ENCODE measurements at regions not wholly inside any gene's neighbourhood (a gene's known extent, or its start where the extent isn't known, plus 50 kb on each side); places are given as distances from the start of the nearest gene placed in this dataset.

GRCh38 chr10:16360001-16360400 is 76.8 kb upstream of the PTER start:
- DNase-seq (ENCODE audit: low read depth, low spot score) = no peak
- no TSS peak for BruUV-seq (replicated peaks)
- dilution Hi-C loops (cut with MboI; ENCODE audit: extremely low pct_ligation_motif_present, low sequenced_read_pairs) (no loop called here), intact Hi-C loops (cut with micrococcal nuclease) (no loop called here)
- no peaks in the 10 kb centered on the region for H3K9me1 ChIP-seq (replicated peaks; ENCODE audit: control insufficient read depth, extremely low read depth, insufficient read depth, low read length)
- H3K4me2 ChIP-seq (ENCODE audit: insufficient read depth, low read length) = no peak overlapping the region
- no peaks in the 10 kb centered on the region for H3K79me2 ChIP-seq (ENCODE audit: control insufficient read depth, insufficient read depth, low read length)
- H3K4me3 ChIP-seq (replicated peaks in 1 of 3; ENCODE audit: insufficient read depth in 1 of 3, low read depth in 1 of 3, low read length in 3 of 3) = no peak overlapping the region
- no peak for FAIRE-seq
- no peaks in the 10 kb centered on the region for H4K20me1 ChIP-seq (replicated peaks; ENCODE audit: control insufficient read depth, extremely low read depth, insufficient read depth, low read length)
- no peaks in the 10 kb centered on the region for H3K4me1 ChIP-seq (ENCODE audit: control insufficient read depth, extremely low read depth, insufficient read depth, low read length)
- TF ChIP-seq JUN (IDR thresholded peaks at IDR 0.05; ENCODE audit: borderline replicate concordance, insufficient read depth, insufficient read length, low read depth) (no peak), CTCF (IDR thresholded peaks at IDR 0.05; ENCODE audit: extremely low read depth in 1 of 2, insufficient read depth in 1 of 2, low read depth in 1 of 2, low read length in 2 of 2) (no peak), POLR2A (IDR thresholded peaks at IDR 0.05; ENCODE audit: low read depth, low read length) (no peak), MAX (IDR thresholded peaks at IDR 0.05; ENCODE audit: insufficient read depth, insufficient read length) (no peak), FOS (IDR thresholded peaks at IDR 0.05; ENCODE audit: borderline replicate concordance, insufficient read depth, low read length) (no peak), GATA2 (IDR thresholded peaks at IDR 0.05; ENCODE audit: insufficient read depth, insufficient read length, low read depth, low read length) (no peak), POLR2AphosphoS5 (IDR thresholded peaks at IDR 0.05; ENCODE audit: insufficient read depth, low read depth, low read length) (no peak), MYC (IDR thresholded peaks at IDR 0.05; ENCODE audit: low read depth, low read length) (no peak), EZH2 (IDR thresholded peaks at IDR 0.05; ENCODE audit: borderline replicate concordance, low read depth, low read length, severe bottlenecking) (no peak)
- ChIA-PET CTCF (no interaction called here), POLR2A (no interaction called here)
- no peaks in the 10 kb centered on the region for H3K9me3 ChIP-seq (replicated peaks; ENCODE audit: control insufficient read depth, insufficient read depth, low read length)
- H3K27ac ChIP-seq (ENCODE audit: insufficient read depth, low read depth, low read length) = no peak overlapping the region
- H3K27me3 ChIP-seq (ENCODE audit: control insufficient read depth in 2 of 2, insufficient read depth in 2 of 2, low read length in 2 of 2) = no peaks in the 10 kb centered on the region
- H3K9ac ChIP-seq (replicated peaks; ENCODE audit: extremely low read depth, insufficient read depth, low read length) = no peak overlapping the region
- H3K36me3 ChIP-seq (ENCODE audit: control insufficient read depth in 2 of 2, extremely low read depth in 1 of 2, insufficient read depth in 2 of 2, low read length in 2 of 2) = no peaks in the 10 kb centered on the region
- no peak overlapping the region for H2AFZ ChIP-seq (ENCODE audit: low read depth, low read length)

All from endothelial cell of umbilical vein (primary cell).